HCT116 (cell line): ENCODE measurements at regions not wholly inside any gene's neighbourhood (a gene's known extent, or its start where the extent isn't known, plus 50 kb on each side); places are given as distances from the start of the nearest gene placed in this dataset.
"Not testable (repeated sequence)": the region's sequence is repeated elsewhere in the genome, so short reads cannot be mapped to it uniquely, and the experiment has no call there.

Source experiments
- CTCF ChIP-seq, 3 experiments: fragments of 200-600 bp in 1 of 3; sonication (generic) in 1 of 3; IDR thresholded peaks in 2 of 3; conservative IDR thresholded peaks in 1 of 3; 2 replicates each; pipeline ENCODE4 v1.5.1; 2012 to 2017; ENCODE audit warnings: low read depth in 2 of 3, low read length in 2 of 3, antibody characterized with exemption in 1 of 3, borderline replicate concordance in 1 of 3, control low read depth in 1 of 3, mild to moderate bottlenecking in 1 of 3, mixed read lengths in 1 of 3, mixed run types in 1 of 3, moderate library complexity in 1 of 3; ENCODE audit not compliant: insufficient read depth in 1 of 3
- EGR1 ChIP-seq: IDR thresholded peaks from 2 replicates; pipeline ENCODE4 v1.6.1; 2012; ENCODE audit warnings: low read depth
- EZH2phosphoT487 ChIP-seq: fragments of 200-600 bp; IDR thresholded peaks from 2 replicates; pipeline ENCODE4 v1.6.1; 2018; ENCODE audit warnings: antibody characterized with exemption, borderline replicate concordance
- SP1 ChIP-seq: IDR thresholded peaks from 2 replicates; pipeline ENCODE4 v1.6.1; 2012; ENCODE audit warnings: low read depth
- TF ChIP-seq, protein P1 (sequence below): IDR thresholded peaks from 2 replicates; pipeline ENCODE4 v1.6.1; 2012; ENCODE audit warnings: low read depth

DNA sequence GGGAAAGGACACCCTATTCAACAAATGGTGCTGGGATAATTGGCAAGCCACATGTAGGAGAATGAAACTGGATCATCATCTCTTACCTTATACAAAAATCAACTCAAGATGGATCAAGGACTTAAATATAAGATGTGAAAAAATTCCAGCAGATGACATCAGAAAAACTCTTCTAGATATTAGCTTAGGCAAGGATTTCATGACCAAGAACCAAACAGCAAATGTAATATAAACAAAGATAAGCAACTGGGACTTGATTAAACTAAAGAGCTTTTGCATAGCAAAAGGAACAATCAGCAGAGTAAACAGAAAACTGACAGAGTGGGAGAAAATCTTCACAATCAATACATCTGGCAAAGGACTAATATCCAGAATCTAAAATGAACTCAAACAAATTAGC, 54.5 kb upstream of the SPTLC3 start:
- not testable (repeated sequence) for TF ChIP-seq SP1; CTCF (IDR thresholded peaks at IDR 0.05 in 2 of 3, conservative IDR thresholded peaks at IDR 0.05 in 1 of 3; ENCODE audit: borderline replicate concordance in 1 of 3, insufficient read depth in 1 of 3, low read depth in 2 of 3, low read length in 2 of 3); EZH2phosphoT487; EGR1
- TF ChIP-seq, protein P1, sequence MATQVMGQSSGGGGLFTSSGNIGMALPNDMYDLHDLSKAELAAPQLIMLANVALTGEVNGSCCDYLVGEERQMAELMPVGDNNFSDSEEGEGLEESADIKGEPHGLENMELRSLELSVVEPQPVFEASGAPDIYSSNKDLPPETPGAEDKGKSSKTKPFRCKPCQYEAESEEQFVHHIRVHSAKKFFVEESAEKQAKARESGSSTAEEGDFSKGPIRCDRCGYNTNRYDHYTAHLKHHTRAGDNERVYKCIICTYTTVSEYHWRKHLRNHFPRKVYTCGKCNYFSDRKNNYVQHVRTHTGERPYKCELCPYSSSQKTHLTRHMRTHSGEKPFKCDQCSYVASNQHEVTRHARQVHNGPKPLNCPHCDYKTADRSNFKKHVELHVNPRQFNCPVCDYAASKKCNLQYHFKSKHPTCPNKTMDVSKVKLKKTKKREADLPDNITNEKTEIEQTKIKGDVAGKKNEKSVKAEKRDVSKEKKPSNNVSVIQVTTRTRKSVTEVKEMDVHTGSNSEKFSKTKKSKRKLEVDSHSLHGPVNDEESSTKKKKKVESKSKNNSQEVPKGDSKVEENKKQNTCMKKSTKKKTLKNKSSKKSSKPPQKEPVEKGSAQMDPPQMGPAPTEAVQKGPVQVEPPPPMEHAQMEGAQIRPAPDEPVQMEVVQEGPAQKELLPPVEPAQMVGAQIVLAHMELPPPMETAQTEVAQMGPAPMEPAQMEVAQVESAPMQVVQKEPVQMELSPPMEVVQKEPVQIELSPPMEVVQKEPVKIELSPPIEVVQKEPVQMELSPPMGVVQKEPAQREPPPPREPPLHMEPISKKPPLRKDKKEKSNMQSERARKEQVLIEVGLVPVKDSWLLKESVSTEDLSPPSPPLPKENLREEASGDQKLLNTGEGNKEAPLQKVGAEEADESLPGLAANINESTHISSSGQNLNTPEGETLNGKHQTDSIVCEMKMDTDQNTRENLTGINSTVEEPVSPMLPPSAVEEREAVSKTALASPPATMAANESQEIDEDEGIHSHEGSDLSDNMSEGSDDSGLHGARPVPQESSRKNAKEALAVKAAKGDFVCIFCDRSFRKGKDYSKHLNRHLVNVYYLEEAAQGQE = not testable (repeated sequence)
